ENCODE measurements at regions not wholly inside any gene's neighbourhood (a gene's known extent, or its start where the extent isn't known, plus 50 kb on each side); places are given as distances from the start of the nearest gene placed in this dataset.
"Not testable (repeated sequence)": the region's sequence is repeated elsewhere in the genome, so short reads cannot be mapped to it uniquely, and the experiment has no call there.

DNA sequence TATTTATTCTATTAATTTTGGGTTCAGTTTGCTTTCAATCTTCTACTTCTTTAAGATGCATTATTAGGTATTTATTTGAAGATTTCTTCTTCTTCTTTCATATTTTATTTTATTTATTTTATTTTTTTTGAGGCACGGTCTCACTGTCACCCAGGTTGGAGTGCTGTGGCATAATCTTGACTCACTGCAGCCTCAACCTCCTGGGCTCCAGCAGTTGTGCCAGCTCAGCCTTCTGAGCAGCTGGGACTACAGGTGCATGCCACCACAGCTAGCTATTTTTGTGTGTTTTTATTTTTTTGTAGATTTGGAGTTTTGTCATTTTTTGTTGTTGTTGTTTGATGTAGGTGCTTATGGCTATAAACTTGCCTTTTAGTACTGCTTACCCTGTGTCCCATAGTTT, 543.2 kb upstream of the SGO1 start:
- H3K27me3 ChIP-seq: no peaks in the 10 kb centered on the region
- DNase-seq: no peak
- no peak overlapping the region for H3K27ac ChIP-seq
- no peaks in the 10 kb centered on the region for H3K36me3 ChIP-seq
- TF ChIP-seq CTCF (IDR thresholded peaks at IDR 0.05): no peak
- H3K9me3 ChIP-seq: no peaks in the 10 kb centered on the region
- no peak overlapping the region for H3K4me3 ChIP-seq
- no peaks in the 10 kb centered on the region for H3K4me1 ChIP-seq

DNA sequence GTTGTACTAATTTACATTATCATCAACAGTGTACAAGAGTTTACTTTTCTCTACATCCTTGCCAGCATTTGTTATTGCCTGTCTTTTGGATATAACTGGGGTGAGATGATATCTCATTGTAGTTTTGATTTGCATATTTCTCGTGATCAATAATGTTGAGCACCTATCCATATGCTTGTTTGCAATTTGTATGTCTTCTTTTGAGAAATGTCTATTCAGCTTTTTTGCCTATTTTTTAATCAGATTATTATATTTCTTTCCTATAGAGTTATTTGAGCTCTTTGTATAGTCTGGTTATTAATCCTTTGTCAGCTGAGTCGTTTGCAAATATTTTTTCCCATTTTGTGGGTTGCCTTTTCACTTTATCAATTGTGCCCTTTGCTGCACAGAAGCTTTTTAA, 540.8 kb upstream of the SGO1 start:
- no peak for TF ChIP-seq CTCF (IDR thresholded peaks at IDR 0.05)
- no peak for TF ChIP-seq POLR2A (IDR thresholded peaks at IDR 0.05)
- Histone ChIP-seq H3K36me3 (no peaks in the 10 kb centered on the region), H3K4me1 (no peaks in the 10 kb centered on the region), H3K4me3 (no peak overlapping the region), H3K9me3 (no peaks in the 10 kb centered on the region), H3K27ac (no peak overlapping the region), H3K27me3 (no peaks in the 10 kb centered on the region)
- DNase-seq: no peak

GRCh38 chr3:20724241-20724640, 538.2 kb upstream of the SGO1 start:
- H3K27ac ChIP-seq: no peak overlapping the region
- TF ChIP-seq POLR2A (IDR thresholded peaks at IDR 0.05): no peak
- no peak for TF ChIP-seq CTCF (IDR thresholded peaks at IDR 0.05)
- H3K27me3 ChIP-seq: no peaks in the 10 kb centered on the region
- no peaks in the 10 kb centered on the region for H3K4me1 ChIP-seq
- H3K36me3 ChIP-seq: no peaks in the 10 kb centered on the region
- DNase-seq: no peak
- peaks cover 0 to 6% (median 0%) of the 10 kb centered on the region in 4 donors for H3K9me3 ChIP-seq
- no peak overlapping the region for H3K4me3 ChIP-seq

DNA sequence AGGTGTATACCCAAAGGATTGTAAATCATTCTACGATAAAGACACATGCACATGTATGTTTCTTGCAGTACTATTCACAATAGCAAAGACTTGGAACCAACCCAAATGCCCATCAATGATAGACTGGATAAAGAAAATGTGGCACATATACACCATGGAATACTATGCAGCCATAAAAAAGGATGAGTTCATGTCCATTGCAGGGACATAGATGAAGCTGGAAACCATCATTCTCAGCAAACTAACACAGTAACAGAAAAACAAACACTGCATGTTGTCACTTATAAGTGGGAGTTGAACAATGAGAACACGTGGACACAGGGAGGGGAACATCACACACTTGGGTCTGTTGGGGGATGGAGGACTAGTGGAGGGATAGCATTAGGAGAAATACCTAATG, 530.4 kb upstream of the SGO1 start:
- not testable (repeated sequence) for DNase-seq, H3K27ac ChIP-seq, H3K4me3 ChIP-seq, H3K9me3 ChIP-seq, H3K27me3 ChIP-seq, H3K36me3 ChIP-seq, H3K4me1 ChIP-seq

GRCh38 chr3:20701641-20702040, 515.6 kb upstream of the SGO1 start:
- H3K36me3 ChIP-seq: no peaks in the 10 kb centered on the region
- peaks cover 0 to 2% (median 0%) of the 10 kb centered on the region in 4 donors for H3K9me3 ChIP-seq
- no peak overlapping the region for H3K4me3 ChIP-seq
- no peaks in the 10 kb centered on the region for H3K27me3 ChIP-seq
- H3K4me1 ChIP-seq: no peaks in the 10 kb centered on the region
- H3K27ac ChIP-seq: no peak overlapping the region
- no peak for DNase-seq
- TF ChIP-seq CTCF (IDR thresholded peaks at IDR 0.05) (no peak), POLR2A (IDR thresholded peaks at IDR 0.05) (no peak)

DNA sequence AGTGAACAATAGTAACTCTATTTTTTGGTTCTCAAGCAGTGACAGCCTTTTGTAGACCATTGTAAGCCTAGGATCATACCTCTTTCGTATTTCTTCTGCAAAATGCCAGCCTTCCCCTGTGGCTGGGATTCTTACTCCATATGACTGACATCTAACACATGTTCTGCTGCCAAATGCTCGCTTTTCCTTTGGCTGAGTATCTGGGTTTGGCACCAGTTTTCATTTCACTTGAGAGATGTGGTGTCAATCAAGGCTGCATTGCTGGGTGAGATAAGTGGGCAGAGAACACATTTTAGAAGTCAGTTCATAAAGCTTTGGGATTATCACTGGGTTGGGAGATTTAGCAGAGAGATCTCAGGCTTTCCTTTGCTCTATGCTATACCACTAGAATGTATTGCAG, 514.7 kb upstream of the SGO1 start:
- Histone ChIP-seq H3K9me3 (peaks cover 0 to 2% (median 0%) of the 10 kb centered on the region in 4 donors), H3K4me1 (no peaks in the 10 kb centered on the region), H3K36me3 (no peaks in the 10 kb centered on the region), H3K27me3 (no peaks in the 10 kb centered on the region), H3K4me3 (no peak overlapping the region), H3K27ac (no peak overlapping the region)
- DNase-seq: no peak
- TF ChIP-seq CTCF (IDR thresholded peaks at IDR 0.05) (no peak), POLR2A (IDR thresholded peaks at IDR 0.05) (no peak)

All from Peyer's patch (tissue), 4 donors.